Ovary (tissue), 7 donors: ENCODE measurements at regions not wholly inside any gene's neighbourhood (a gene's known extent, or its start where the extent isn't known, plus 50 kb on each side); places are given as distances from the start of the nearest gene placed in this dataset.

Experiments used
- DNase-seq, 5 donors: peaks; one replicate each; pipeline ENCODE4 v3.0.0-alpha.2; 2019 to 2020
- H3K27ac ChIP-seq, 2 donors: fragments of 200-600 bp; one replicate each; pipeline versions ENCODE4 v1.5.1 to v1.8.0; 2019 to 2022
- H3K27me3 ChIP-seq: fragments of 200-600 bp; one replicate; pipeline ENCODE4 v1.8.0; 2022
- H3K36me3 ChIP-seq: fragments of 200-600 bp; sonication (generic); one replicate; pipeline ENCODE4 v1.5.1; 2019
- H3K4me1 ChIP-seq: one replicate; pipeline ENCODE4 v1.8.1; 2013; ENCODE audit warnings: mild to moderate bottlenecking, moderate library complexity; ENCODE audit not compliant: insufficient read depth
- H3K4me3 ChIP-seq: fragments of 200-600 bp; sonication (generic); one replicate; pipeline ENCODE4 v1.5.1; 2017
- H3K9me3 ChIP-seq, 2 donors: fragments of 200-600 bp in 1 of 2; sonication (generic) in 1 of 2; one replicate each; pipeline versions ENCODE4 v1.5.1 to v1.8.1; 2013 to 2019; ENCODE audit warnings: mild to moderate bottlenecking in 1 of 2, moderate library complexity in 1 of 2
- EP300 ChIP-seq: sonication (generic); formaldehyde crosslinking; IDR thresholded peaks from one replicate; pipeline ENCODE4 v1.6.1; 2017; ENCODE audit warnings: antibody characterized with exemption
- POLR2A ChIP-seq: fragments of 450-650 bp; IDR thresholded peaks from one replicate; pipeline ENCODE4 v1.6.1; 2017; ENCODE audit warnings: antibody characterized with exemption, mild to moderate bottlenecking, moderate library complexity
- WGBS, 3 donors: extraction: QIAGEN DNeasy Blood & Tissue Kit in 1 of 3; methylation state at CpG; one replicate each; pipeline versions ENCODE4 v1.1.5 to v1.1.7; 2013 to 2017; 5-methylcytosine and 5-hydroxymethylcytosine counted together
- intact Hi-C, 4 donors: fragments of 100-400 bp; cut with DNase I; formaldehyde crosslinking; loops; one replicate each; pipeline versions ENCODE4 v1.11.0 to v1.15.1; 2022 to 2023
- TF ChIP-seq, protein P1 (sequence below), 3 donors: fragments of 450-650 bp in 2 of 3; fragments of 200-600 bp in 1 of 3; IDR thresholded peaks; one replicate each; pipeline versions ENCODE4 v1.5.1 to v1.8.0; 2016 to 2022; ENCODE audit warnings: antibody characterized with exemption in 3 of 3, mild to moderate bottlenecking in 1 of 3
- donor health status: DM: no; HTN: no; CAD: no; lungs with moderate emphysema.
- donor health status: DM: no; HTN: no; CAD: no.
- donor health status: Bipolar disorder and iron deficiency.
- donor health status: DM: no; HTN: no; CAD: no.
- donor health status: DM: yes; HTN: yes; CAD: no.

GRCh38 chr10:23493711-23494110 lies 54.8 kb downstream of the OTUD1 start:
- TF ChIP-seq POLR2A (no peak), EP300 (no peak)
- TF ChIP-seq, protein P1, sequence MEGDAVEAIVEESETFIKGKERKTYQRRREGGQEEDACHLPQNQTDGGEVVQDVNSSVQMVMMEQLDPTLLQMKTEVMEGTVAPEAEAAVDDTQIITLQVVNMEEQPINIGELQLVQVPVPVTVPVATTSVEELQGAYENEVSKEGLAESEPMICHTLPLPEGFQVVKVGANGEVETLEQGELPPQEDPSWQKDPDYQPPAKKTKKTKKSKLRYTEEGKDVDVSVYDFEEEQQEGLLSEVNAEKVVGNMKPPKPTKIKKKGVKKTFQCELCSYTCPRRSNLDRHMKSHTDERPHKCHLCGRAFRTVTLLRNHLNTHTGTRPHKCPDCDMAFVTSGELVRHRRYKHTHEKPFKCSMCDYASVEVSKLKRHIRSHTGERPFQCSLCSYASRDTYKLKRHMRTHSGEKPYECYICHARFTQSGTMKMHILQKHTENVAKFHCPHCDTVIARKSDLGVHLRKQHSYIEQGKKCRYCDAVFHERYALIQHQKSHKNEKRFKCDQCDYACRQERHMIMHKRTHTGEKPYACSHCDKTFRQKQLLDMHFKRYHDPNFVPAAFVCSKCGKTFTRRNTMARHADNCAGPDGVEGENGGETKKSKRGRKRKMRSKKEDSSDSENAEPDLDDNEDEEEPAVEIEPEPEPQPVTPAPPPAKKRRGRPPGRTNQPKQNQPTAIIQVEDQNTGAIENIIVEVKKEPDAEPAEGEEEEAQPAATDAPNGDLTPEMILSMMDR (IDR thresholded peaks at IDR 0.05): no peak
- H3K27ac ChIP-seq: no peak overlapping the region
- H3K9me3 ChIP-seq: no peaks in the 10 kb centered on the region
- H3K4me3 ChIP-seq: no peak overlapping the region
- H3K27me3 ChIP-seq: no peaks in the 10 kb centered on the region
- intact Hi-C loops: no loop called here
- no peaks in the 10 kb centered on the region for H3K36me3 ChIP-seq
- no peak for DNase-seq
- WGBS, 3 donors: 45 to 53% (median 50%) methylated on average over 2 of the region's 2 CpGs
- no peaks in the 10 kb centered on the region for H3K4me1 ChIP-seq

- Histone ChIP-seq H3K9me3 (no peaks in the 10 kb centered on the region), H3K27ac (no peak overlapping the region), H3K4me1 (no peaks in the 10 kb centered on the region), H3K27me3 (no peaks in the 10 kb centered on the region), H3K36me3 (no peaks in the 10 kb centered on the region), H3K4me3 (no peak overlapping the region)
- intact Hi-C loops: no loop called here
- TF ChIP-seq POLR2A: no peak
- TF ChIP-seq EP300: no peak
- TF ChIP-seq, protein P1 (IDR thresholded peaks at IDR 0.05): no peak
- 53 to 69% (median 61%) methylated on average over 5 of the region's 5 CpGs for WGBS, 3 donors
- no peak for DNase-seq
Measured at GRCh38 chr10:23496727-23497126, 57.9 kb downstream of the OTUD1 start.

DNA sequence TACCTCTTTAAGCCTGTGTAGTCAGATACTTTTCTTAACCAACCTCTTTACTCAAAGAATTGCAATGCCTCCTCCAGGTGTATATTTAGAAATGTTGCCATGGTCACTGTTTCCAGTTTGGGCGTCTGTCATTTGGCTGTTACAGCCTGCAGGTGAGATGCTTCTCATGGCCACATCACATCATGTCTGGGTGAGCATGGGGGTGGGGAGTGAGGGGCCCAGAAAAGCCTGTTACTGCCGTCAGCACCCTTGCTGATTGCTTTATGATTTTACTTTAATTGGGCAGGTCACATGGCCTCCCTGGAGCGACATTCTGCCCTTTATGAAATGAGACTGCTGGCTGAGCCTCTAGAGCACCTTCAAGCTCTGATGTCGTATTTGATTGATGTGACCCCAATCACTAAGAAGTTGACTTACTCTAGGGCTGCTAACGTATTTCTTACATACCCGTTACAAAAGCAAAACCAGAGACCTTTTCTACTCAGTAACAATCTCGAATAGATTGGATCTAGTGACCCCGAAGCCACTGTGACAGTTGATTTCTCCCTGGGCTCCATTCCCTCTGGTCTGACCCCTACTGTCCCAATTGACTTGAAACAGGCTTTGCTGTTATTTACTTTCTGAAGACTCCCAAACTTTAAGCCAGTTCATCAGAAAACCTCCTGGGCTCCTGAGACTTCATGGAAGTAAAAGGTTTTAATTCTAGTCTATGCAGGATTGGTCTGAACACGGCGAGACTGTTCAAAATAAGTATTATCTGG lies 60.7 kb downstream of the OTUD1 start:
- intact Hi-C loops: no loop called here
- no peak for DNase-seq
- Histone ChIP-seq H3K9me3 (no peaks in the 10 kb centered on the region), H3K4me3 (no peak overlapping the region), H3K36me3 (no peaks in the 10 kb centered on the region), H3K4me1 (no peaks in the 10 kb centered on the region), H3K27ac (no peak overlapping the region), H3K27me3 (no peaks in the 10 kb centered on the region)
- TF ChIP-seq EP300 (no peak), POLR2A (no peak)
- WGBS, 3 donors: 53 to 58% (median 54%) methylated on average over 10 of the region's 10 CpGs

DNA sequence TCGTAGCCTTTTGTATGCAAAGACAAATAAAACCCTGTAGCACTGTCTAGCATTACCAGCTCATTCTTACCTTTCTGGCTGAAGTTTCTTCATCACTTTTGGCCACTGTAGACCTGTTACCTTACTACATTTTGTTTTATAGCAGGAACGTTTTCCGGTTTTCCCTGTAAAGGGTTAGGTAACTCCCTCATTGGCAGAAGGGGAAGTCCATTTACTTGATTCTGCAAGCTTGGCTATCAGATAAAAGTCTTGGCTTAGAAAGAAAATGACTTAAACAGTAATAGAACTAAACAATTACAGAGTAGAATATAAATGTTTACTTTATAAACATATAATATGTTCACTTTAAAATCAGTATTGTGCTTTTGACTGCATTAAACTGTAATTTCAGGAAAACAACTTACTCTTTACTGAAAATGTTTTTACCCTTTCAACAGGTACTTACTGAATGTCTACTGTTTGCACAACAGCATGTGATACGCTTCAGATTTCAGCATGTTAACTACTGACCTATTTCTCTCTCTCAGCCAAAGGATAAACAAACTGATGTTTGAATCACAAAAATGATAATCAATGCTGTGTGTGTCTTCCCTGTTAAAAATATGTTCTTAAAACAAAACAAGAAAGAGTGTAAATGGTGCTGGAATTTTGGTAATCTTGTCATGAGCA lies 67.1 kb downstream of the OTUD1 start:
- Histone ChIP-seq H3K4me3 (no peak overlapping the region), H3K27ac (no peak overlapping the region), H3K9me3 (no peaks in the 10 kb centered on the region), H3K4me1 (no peaks in the 10 kb centered on the region), H3K27me3 (no peaks in the 10 kb centered on the region), H3K36me3 (no peaks in the 10 kb centered on the region)
- intact Hi-C loops: no loop called here
- 53 to 71% (median 57%) methylated on average over 4 of the region's 4 CpGs for WGBS, 3 donors
- no peak for DNase-seq
- TF ChIP-seq, protein P1 (IDR thresholded peaks at IDR 0.05): no peak
- no peak for TF ChIP-seq EP300
- no peak for TF ChIP-seq POLR2A
